B cell (primary cell): ENCODE measurements at regions not wholly inside any gene's neighbourhood (a gene's known extent, or its start where the extent isn't known, plus 50 kb on each side); places are given as distances from the start of the nearest gene placed in this dataset.

Experiments used
- ATAC-seq: fragments of 200-7000 bp; cut with Tn5 transposase; one replicate; pipeline ENCODE4 v1.10.0; 2021; ENCODE audit warnings: low read depth, mild to moderate bottlenecking, moderate number of reproducible peaks, moderate library complexity
- CTCF ChIA-PET: fragments of 350-600 bp; sonication (Branson Sonifier 250); formaldehyde crosslinking; loops from one replicate; lab custom pipeline; 2021; ENCODE audit warnings: antibody characterized with exemption, inconsistent platforms; lab: Charles Lee
- POLR2A ChIA-PET: fragments of 350-600 bp; sonication (Branson Sonifier 250); formaldehyde crosslinking; loops from one replicate; lab custom pipeline; 2021; ENCODE audit warnings: antibody characterized with exemption; lab: Charles Lee
- DNase-seq: peaks from one replicate; pipeline ENCODE4 v3.0.0; 2013
- H2AFZ ChIP-seq: 2 replicates; pipeline ENCODE4 v1.6.1; 2012; ENCODE audit warnings: mild to moderate bottlenecking, low read depth, low read length; ENCODE audit not compliant: insufficient read depth, poor library complexity, severe bottlenecking
- H3K27ac ChIP-seq, 2 donors: 1 replicate in 1 of 2; 2 replicates in 1 of 2; pipeline ENCODE4 v1.5.1; 2012 to 2013; ENCODE audit warnings: low read length in 2 of 2, mild to moderate bottlenecking in 2 of 2, moderate library complexity in 1 of 2
- H3K27me3 ChIP-seq, 4 experiments: fragments of 200-600 bp in 1 of 4; sonication (generic) in 1 of 4; replicated peaks in 1 of 4; 1 replicate in 2 of 4; 2 replicates in 2 of 4; pipeline versions ENCODE4 v1.6.1 to v1.7.0; 2013 to 2016; ENCODE audit warnings: low read length in 3 of 4, mild to moderate bottlenecking in 2 of 4, mixed read lengths in 1 of 4, moderate library complexity in 1 of 4; ENCODE audit not compliant: insufficient read depth in 4 of 4, control insufficient read depth in 3 of 4; ENCODE audit errors: control extremely low read depth in 1 of 4
- H3K36me3 ChIP-seq, 2 experiments: replicated peaks in 1 of 2; 1 replicate in 1 of 2; 2 replicates in 1 of 2; pipeline versions ENCODE4 v1.6.1 to v1.7.1; 2013; ENCODE audit warnings: low read length in 1 of 2; ENCODE audit not compliant: insufficient read depth in 2 of 2, control insufficient read depth in 1 of 2; ENCODE audit errors: control extremely low read depth in 1 of 2, extremely low read depth in 1 of 2
- H3K4me1 ChIP-seq, 2 donors: fragments of 200-600 bp in 1 of 2; sonication (generic) in 1 of 2; 1 replicate in 1 of 2; 2 replicates in 1 of 2; pipeline versions ENCODE4 v1.5.1 to v1.6.1; 2013 to 2017; ENCODE audit warnings: low read length in 2 of 2; ENCODE audit not compliant: control insufficient read depth in 2 of 2, insufficient read depth in 2 of 2
- H3K4me2 ChIP-seq: replicated peaks from 2 replicates; pipeline ENCODE3; 2012; ENCODE audit warnings: mild to moderate bottlenecking, low read depth, low read length; ENCODE audit not compliant: poor library complexity, severe bottlenecking
- H3K4me3 ChIP-seq, 5 experiments: fragments of 200-600 bp in 1 of 5; sonication (generic) in 1 of 5; 1 replicate in 3 of 5; 2 replicates in 2 of 5; pipeline versions ENCODE4 v1.5.1 to v1.7.0; 2011 to 2016; ENCODE audit warnings: low read length in 4 of 5, mild to moderate bottlenecking in 4 of 5, low read depth in 2 of 5, control low read depth in 1 of 5, moderate library complexity in 1 of 5; ENCODE audit not compliant: insufficient read depth in 1 of 5; ENCODE audit errors: control extremely low read depth in 1 of 5, extremely low read depth in 1 of 5
- H3K79me2 ChIP-seq: fragments of 200-600 bp; sonication (generic); one replicate; pipeline ENCODE4 v1.6.0; 2016; ENCODE audit warnings: low read length; ENCODE audit not compliant: control insufficient read depth, insufficient read depth
- H3K9ac ChIP-seq: fragments of 200-600 bp; sonication (generic); 2 replicates; pipeline ENCODE4 v1.6.1; 2017; ENCODE audit warnings: mild to moderate bottlenecking, low read length, moderate library complexity
- H3K9me3 ChIP-seq, 3 donors: one replicate each; pipeline versions ENCODE4 v1.6.1 to v1.7.1; 2013; ENCODE audit warnings: low read length in 2 of 3; ENCODE audit not compliant: control insufficient read depth in 2 of 3, insufficient read depth in 1 of 3; ENCODE audit errors: control extremely low read depth in 1 of 3
- H4K20me1 ChIP-seq: 2 replicates; pipeline ENCODE4 v1.6.0; 2012; ENCODE audit warnings: mild to moderate bottlenecking, low read length; ENCODE audit not compliant: insufficient read depth, control insufficient read depth, poor library complexity, severe bottlenecking
- H3K27ac Mint-ChIP-seq: one replicate; pipeline ENCODE4 v1.8.0; 2021; ENCODE audit warnings: mixed read lengths
- H3K27me3 Mint-ChIP-seq: one replicate; pipeline ENCODE4 v1.8.0; 2021; ENCODE audit warnings: mixed read lengths
- H3K4me1 Mint-ChIP-seq: one replicate; pipeline ENCODE4 v1.8.0; 2021; ENCODE audit warnings: mixed read lengths
- H3K4me3 Mint-ChIP-seq: one replicate; pipeline ENCODE4 v1.8.0; 2021; ENCODE audit warnings: mixed read lengths
- H3K9me3 Mint-ChIP-seq: one replicate; pipeline ENCODE4 v1.8.0; 2022; ENCODE audit warnings: mixed read lengths; ENCODE audit not compliant: insufficient read depth
- EZH2 ChIP-seq: IDR thresholded peaks from 2 replicates; pipeline ENCODE4 v1.6.1; 2012; ENCODE audit warnings: borderline replicate concordance, low read depth, mild to moderate bottlenecking, moderate library complexity, low read length; ENCODE audit not compliant: insufficient read depth, poor library complexity, severe bottlenecking
- WGBS: methylation state at CpG from one replicate; pipeline ENCODE4 v1.1.5; 2013; ENCODE audit warnings: missing lambda C conversion rate; ENCODE audit not compliant: insufficient coverage; 5-methylcytosine and 5-hydroxymethylcytosine counted together
- intact Hi-C: fragments of 100-400 bp; cut with micrococcal nuclease; formaldehyde crosslinking; loops from one replicate; pipeline ENCODE4 v1.10.0; 2022
- TF ChIP-seq, protein P1 (sequence below): fragments of 200-600 bp; IDR thresholded peaks from one replicate; pipeline ENCODE4 v1.8.0; 2022; ENCODE audit warnings: antibody characterized with exemption, mild to moderate bottlenecking

DNA sequence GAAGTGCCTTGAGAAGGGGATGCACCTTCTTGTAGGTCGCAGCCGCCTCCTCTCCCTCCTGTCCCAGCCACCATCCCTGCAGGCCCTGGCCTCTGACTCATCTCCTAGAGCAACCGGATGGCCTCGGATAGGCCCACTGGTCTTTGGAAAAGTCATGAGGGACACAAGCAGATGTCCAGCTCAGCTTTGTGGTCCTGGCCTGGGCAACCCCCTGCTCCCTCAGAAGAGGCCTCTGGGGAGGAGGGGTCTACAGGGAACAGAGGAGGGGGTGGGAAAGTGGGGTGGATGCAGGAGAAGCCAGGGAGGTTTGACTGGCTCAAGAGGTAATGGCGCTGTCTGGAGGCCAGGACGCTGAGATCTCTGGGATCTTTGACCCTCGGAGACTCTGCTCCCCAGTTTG, 259.2 kb upstream of the TLE3 start:
- CTCF ChIA-PET = no interaction called here
- Histone ChIP-seq H3K4me1 (no peaks in the 10 kb centered on the region), H3K4me3 (no peak overlapping the region), H3K27ac (no peak overlapping the region), H3K79me2 (no peaks in the 10 kb centered on the region), H3K4me2 (no peak overlapping the region), H3K9ac (no peak overlapping the region), H3K9me3 (peaks cover 0 to 3% (median 0%) of the 10 kb centered on the region in 3 donors), H2AFZ (no peak overlapping the region), H3K27me3 (peaks cover 0 to 3% (median 0%) of the 10 kb centered on the region in 4 experiments), H3K36me3 (no peaks in the 10 kb centered on the region), H4K20me1 (no peaks in the 10 kb centered on the region)
- H3K27me3 Mint-ChIP-seq = peaks cover 3% of the 10 kb centered on the region
- no peaks in the 10 kb centered on the region for H3K4me1 Mint-ChIP-seq
- peak overlapping the region; percentile 61 for H3K27ac Mint-ChIP-seq
- no peak for ATAC-seq
- WGBS = 100% methylated on average over 4 of the region's 7 CpGs
- POLR2A ChIA-PET = interaction anchor here (0.6 kb wide), 1 partner anchor 112 kb away, joined by 3 read pairs; no protein-coding TSS in a partner anchor
- TF ChIP-seq EZH2 = no peak
- TF ChIP-seq, protein P1, sequence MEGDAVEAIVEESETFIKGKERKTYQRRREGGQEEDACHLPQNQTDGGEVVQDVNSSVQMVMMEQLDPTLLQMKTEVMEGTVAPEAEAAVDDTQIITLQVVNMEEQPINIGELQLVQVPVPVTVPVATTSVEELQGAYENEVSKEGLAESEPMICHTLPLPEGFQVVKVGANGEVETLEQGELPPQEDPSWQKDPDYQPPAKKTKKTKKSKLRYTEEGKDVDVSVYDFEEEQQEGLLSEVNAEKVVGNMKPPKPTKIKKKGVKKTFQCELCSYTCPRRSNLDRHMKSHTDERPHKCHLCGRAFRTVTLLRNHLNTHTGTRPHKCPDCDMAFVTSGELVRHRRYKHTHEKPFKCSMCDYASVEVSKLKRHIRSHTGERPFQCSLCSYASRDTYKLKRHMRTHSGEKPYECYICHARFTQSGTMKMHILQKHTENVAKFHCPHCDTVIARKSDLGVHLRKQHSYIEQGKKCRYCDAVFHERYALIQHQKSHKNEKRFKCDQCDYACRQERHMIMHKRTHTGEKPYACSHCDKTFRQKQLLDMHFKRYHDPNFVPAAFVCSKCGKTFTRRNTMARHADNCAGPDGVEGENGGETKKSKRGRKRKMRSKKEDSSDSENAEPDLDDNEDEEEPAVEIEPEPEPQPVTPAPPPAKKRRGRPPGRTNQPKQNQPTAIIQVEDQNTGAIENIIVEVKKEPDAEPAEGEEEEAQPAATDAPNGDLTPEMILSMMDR = no peak
- intact Hi-C loops = no loop called here
- DNase-seq = no peak
- no peaks in the 10 kb centered on the region for H3K9me3 Mint-ChIP-seq
- no peak overlapping the region for H3K4me3 Mint-ChIP-seq

DNA sequence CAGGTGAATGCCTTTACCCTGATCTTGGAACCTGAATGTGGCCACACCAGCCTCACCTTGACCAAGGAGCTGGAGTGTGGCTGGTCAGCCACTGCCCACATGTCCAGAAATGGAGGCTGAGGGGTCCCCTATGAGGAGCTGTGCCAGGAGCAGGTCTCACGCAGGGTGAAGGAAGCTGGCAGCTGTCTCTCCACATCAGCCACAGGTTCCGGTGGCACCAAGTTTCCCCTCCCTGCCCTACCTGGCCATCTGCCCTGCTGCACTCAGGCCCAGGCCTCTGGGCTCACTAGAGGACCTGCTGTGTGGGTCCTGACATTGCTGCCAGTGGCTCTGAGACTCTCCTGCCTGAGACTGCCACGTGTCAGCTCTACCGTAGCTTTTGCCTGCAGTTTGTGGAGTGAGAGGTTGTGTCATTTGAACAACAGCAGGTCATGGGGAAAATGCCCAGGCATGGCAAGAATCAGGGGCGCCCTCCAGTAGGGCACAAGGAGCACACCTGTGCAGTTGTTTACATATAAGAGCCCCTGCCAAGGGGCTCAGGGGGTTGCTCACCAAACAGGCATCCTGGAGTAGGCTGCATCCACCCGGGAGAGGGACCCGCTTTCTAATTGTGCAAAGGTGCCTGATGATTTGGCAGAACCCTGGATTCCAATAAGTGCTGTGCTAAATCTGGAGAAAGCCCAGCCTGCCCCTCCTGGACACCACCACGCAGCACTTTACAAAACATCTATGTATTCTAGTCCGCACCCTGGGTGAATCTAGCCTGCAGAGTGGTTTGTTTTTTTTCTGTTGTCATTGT, 258.5 kb upstream of the TLE3 start:
- CTCF ChIA-PET = no interaction called here
- Histone ChIP-seq H3K79me2 (no peaks in the 10 kb centered on the region), H3K9ac (no peak overlapping the region), H3K4me2 (no peak overlapping the region), H3K4me1 (no peaks in the 10 kb centered on the region), H3K27me3 (peaks cover 0 to 3% (median 0%) of the 10 kb centered on the region in 4 experiments), H3K4me3 (no peak overlapping the region), H3K36me3 (no peaks in the 10 kb centered on the region), H4K20me1 (no peaks in the 10 kb centered on the region), H2AFZ (no peak overlapping the region), H3K27ac (no peak overlapping the region), H3K9me3 (peaks cover 0 to 3% (median 0%) of the 10 kb centered on the region in 3 donors)
- intact Hi-C loops = no loop called here
- peaks cover 3% of the 10 kb centered on the region for H3K27me3 Mint-ChIP-seq
- POLR2A ChIA-PET = no interaction called here
- H3K4me1 Mint-ChIP-seq = no peaks in the 10 kb centered on the region
- ATAC-seq (no peak), DNase-seq (no peak)
- H3K27ac Mint-ChIP-seq = no peak overlapping the region
- WGBS = 93% methylated on average over 7 of the region's 9 CpGs
- H3K4me3 Mint-ChIP-seq = no peak overlapping the region
- TF ChIP-seq EZH2 = no peak
- TF ChIP-seq, protein P1 = no peak
- H3K9me3 Mint-ChIP-seq = no peaks in the 10 kb centered on the region
